ENCODE measurements at regions not wholly inside any gene's neighbourhood (a gene's known extent, or its start where the extent isn't known, plus 50 kb on each side); places are given as distances from the start of the nearest gene placed in this dataset.

- TF ChIP-seq POLR2AphosphoS5 (IDR thresholded peaks at IDR 0.05; ENCODE audit: low read depth, low read length) (no peak), POLR2A (IDR thresholded peaks at IDR 0.05; ENCODE audit: low read depth, low read length) (no peak), SPI1 (IDR thresholded peaks at IDR 0.05; ENCODE audit: low read depth, low read length) (no peak), POU2F2 (IDR thresholded peaks at IDR 0.05; ENCODE audit: low read depth, low read length) (no peak), TAF1 (IDR thresholded peaks at IDR 0.05; ENCODE audit: low read depth, low read length) (no peak)
Measured at GRCh38 chr2:129388870-129389269, 590.6 kb upstream of the RAB6C start.
